ENCODE measurements at regions not wholly inside any gene's neighbourhood (a gene's known extent, or its start where the extent isn't known, plus 50 kb on each side); places are given as distances from the start of the nearest gene placed in this dataset.

- TF ChIP-seq CTCF (conservative IDR thresholded peaks at IDR 0.05; ENCODE audit: low read length) (no peak), EZH2phosphoT487 (IDR thresholded peaks at IDR 0.05; ENCODE audit: borderline replicate concordance, low read depth, low read length) (no peak)
Observed at GRCh38 chr15:70383856-70384255, 286.1 kb upstream of the TLE3 start.

Data from OCI-LY7 (cell line).